ENCODE measurements at regions not wholly inside any gene's neighbourhood (a gene's known extent, or its start where the extent isn't known, plus 50 kb on each side); places are given as distances from the start of the nearest gene placed in this dataset.

GRCh38 chr13:37456041-37456440 is 142.5 kb downstream of the POSTN start:
- TF ChIP-seq ZNF577 (CRISPR knock-in tag; IDR thresholded peaks at IDR 0.05; ENCODE audit: borderline replicate concordance, low read depth) (no peak), CEBPB (IDR thresholded peaks at IDR 0.05; ENCODE audit: borderline replicate concordance, low read depth, low read length) (no peak)

All from HepG2 (cell line).